Lung (tissue), 11 donors: ENCODE measurements at regions not wholly inside any gene's neighbourhood (a gene's known extent, or its start where the extent isn't known, plus 50 kb on each side); places are given as distances from the start of the nearest gene placed in this dataset.

Experiments used
- ATAC-seq: fragments of 200-7000 bp; cut with Tn5 transposase; one replicate; pipeline ENCODE4 v1.9.1; 2020; ENCODE audit warnings: moderate number of reproducible peaks; ENCODE audit not compliant: insufficient read depth, low FRiP score
- DNase-seq, 3 donors: peaks; one replicate each; pipeline ENCODE4 v3.0.0-alpha.2; 2013 to 2017
- H3K27ac ChIP-seq, 2 donors: one replicate each; pipeline ENCODE4 v1.5.1; 2013; ENCODE audit warnings: mild to moderate bottlenecking in 2 of 2, moderate library complexity in 2 of 2, control low read depth in 1 of 2, inconsistent platforms in 1 of 2, low read depth in 1 of 2, low read length in 1 of 2
- H3K27me3 ChIP-seq, 3 donors: one replicate each; pipeline ENCODE4 v1.5.1; 2013; ENCODE audit warnings: low read length in 2 of 3; ENCODE audit not compliant: control insufficient read depth in 3 of 3, insufficient read depth in 3 of 3
- H3K36me3 ChIP-seq, 4 donors: one replicate each; pipeline ENCODE4 v1.5.1; 2013; ENCODE audit warnings: low read length in 4 of 4, mild to moderate bottlenecking in 1 of 4, moderate library complexity in 1 of 4; ENCODE audit not compliant: control insufficient read depth in 4 of 4, insufficient read depth in 4 of 4
- H3K4me1 ChIP-seq, 5 donors: one replicate each; pipeline ENCODE4 v1.5.1; 2013; ENCODE audit warnings: low read length in 5 of 5, mild to moderate bottlenecking in 2 of 5, moderate library complexity in 1 of 5; ENCODE audit not compliant: control insufficient read depth in 5 of 5, insufficient read depth in 5 of 5
- H3K4me3 ChIP-seq: one replicate; pipeline ENCODE4 v1.5.1; 2013; ENCODE audit warnings: mild to moderate bottlenecking, control low read depth, moderate library complexity
- H3K9ac ChIP-seq, 2 donors: one replicate each; pipeline ENCODE4 v1.5.1; 2013; ENCODE audit warnings: low read length in 2 of 2, control low read depth in 1 of 2; ENCODE audit not compliant: insufficient read depth in 1 of 2
- H3K9me3 ChIP-seq, 4 donors: one replicate each; pipeline ENCODE4 v1.5.1; 2013; ENCODE audit warnings: low read length in 3 of 4, mild to moderate bottlenecking in 1 of 4, moderate library complexity in 1 of 4; ENCODE audit not compliant: control insufficient read depth in 4 of 4, insufficient read depth in 3 of 4
- WGBS, 2 donors: extraction: QIAGEN DNeasy Blood & Tissue Kit; methylation state at CpG; one replicate each; pipeline ENCODE4 v1.1.7; 2013; 5-methylcytosine and 5-hydroxymethylcytosine counted together
- TF ChIP-seq, protein P1 (sequence below): IDR thresholded peaks from 2 replicates; pipeline ENCODE4 v1.5.1; 2012; ENCODE audit warnings: mild to moderate bottlenecking; ENCODE audit errors: control extremely low read depth, extremely low read depth
- donor health status: control.
- donor health status: control.
- donor health status: Bipolar disorder and iron deficiency.
- donor health status: healthy.
- donor health status: DM: yes; HTN: yes; CAD: no.

DNA sequence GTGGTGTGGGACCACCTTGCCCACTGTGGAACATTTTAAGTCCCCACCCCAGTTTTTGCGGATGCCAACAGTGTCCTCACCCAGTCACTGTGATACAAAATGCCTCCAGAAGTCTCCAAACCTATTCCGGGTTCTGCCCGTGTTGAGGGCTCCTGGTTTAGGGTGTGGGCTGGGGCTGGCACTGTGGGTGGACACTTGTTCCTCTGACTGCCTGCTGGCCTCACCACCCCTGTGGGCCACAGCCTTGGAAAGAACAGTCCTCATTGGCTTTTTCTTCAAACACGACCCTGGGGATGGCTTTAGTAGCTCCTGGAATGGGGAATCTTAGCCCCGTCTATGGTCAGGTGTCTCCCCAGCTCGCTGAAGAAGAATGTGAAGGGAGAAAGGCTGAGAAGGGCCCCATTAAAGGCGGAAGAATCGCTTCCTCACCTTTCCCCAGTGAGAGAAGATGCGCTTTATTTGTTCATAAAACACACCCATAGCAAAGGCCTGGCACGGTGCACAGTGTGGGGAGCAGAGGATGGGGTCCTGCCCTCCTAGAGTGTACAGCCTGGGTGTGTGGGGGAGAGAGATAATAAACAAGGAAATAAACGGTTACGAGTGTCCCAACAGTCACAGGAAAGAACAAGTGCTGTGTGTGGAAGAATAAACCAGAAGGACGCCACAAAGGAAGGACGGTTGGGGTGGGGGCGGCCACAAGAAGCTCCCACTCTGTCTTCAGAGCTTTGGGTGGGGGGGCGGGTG lies 56.3 kb upstream of the SLC22A11 start:
- Histone ChIP-seq H3K4me3 (no peak overlapping the region), H3K27me3 (peaks cover 0 to 17% (median 13%) of the 10 kb centered on the region in 3 donors), H3K9ac (no peak overlapping the region), H3K27ac (no peak overlapping the region), H3K4me1 (no peaks in the 10 kb centered on the region), H3K9me3 (peaks cover 0 to 6% (median 0%) of the 10 kb centered on the region in 4 donors), H3K36me3 (no peaks in the 10 kb centered on the region)
- ATAC-seq, result no peak
- DNase-seq, result no peak
- 30 to 59% methylated on average over 16 of the region's 16 CpGs for WGBS, 2 donors
- TF ChIP-seq, protein P1, sequence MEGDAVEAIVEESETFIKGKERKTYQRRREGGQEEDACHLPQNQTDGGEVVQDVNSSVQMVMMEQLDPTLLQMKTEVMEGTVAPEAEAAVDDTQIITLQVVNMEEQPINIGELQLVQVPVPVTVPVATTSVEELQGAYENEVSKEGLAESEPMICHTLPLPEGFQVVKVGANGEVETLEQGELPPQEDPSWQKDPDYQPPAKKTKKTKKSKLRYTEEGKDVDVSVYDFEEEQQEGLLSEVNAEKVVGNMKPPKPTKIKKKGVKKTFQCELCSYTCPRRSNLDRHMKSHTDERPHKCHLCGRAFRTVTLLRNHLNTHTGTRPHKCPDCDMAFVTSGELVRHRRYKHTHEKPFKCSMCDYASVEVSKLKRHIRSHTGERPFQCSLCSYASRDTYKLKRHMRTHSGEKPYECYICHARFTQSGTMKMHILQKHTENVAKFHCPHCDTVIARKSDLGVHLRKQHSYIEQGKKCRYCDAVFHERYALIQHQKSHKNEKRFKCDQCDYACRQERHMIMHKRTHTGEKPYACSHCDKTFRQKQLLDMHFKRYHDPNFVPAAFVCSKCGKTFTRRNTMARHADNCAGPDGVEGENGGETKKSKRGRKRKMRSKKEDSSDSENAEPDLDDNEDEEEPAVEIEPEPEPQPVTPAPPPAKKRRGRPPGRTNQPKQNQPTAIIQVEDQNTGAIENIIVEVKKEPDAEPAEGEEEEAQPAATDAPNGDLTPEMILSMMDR, result no peak

DNA sequence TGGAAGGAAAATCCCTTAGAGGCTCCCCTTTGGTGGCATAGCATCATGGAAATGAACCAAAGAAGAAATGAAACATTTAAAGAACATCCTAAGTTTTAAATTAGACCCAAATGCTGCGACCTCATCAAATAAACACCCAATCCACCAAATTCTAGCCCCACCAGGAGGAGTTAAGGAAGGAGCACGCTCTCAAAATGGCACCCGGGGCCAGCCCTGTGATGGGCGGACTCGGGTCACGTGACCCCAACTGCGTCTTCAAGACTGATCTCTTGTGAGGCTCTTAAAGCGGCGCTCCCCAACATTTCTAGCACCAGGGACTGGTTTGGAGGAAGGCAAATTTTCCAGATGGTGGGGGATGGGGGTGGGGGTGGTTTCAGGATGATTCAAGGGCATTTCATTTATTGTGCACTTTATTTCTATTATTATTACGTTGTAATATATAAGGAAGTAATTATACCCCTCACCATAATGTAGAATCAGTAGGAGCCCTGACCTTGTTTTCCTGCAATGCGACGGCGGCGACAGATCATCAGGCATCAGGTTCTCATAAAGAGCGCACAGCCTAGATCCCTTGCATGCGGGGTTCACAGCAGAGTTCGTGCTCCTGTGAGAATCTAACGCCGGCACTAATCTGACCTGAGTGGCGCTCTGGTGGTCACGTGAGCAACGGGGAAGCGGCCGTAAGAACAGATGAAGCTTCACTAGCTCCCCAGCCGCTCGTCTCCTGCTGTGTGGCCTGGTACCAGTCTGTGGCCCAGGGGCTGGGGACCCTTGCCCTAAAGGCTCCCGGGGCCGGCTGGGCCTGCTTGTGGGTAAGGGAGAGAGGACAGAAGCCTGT lies 55.3 kb upstream of the SLC22A11 start:
- Histone ChIP-seq H3K36me3 (no peaks in the 10 kb centered on the region), H3K4me1 (no peaks in the 10 kb centered on the region), H3K27ac (no peak overlapping the region), H3K9me3 (peaks cover 0 to 14% (median 0%) of the 10 kb centered on the region in 4 donors), H3K4me3 (no peak overlapping the region), H3K9ac (no peak overlapping the region), H3K27me3 (peaks cover 0 to 14% (median 7%) of the 10 kb centered on the region in 3 donors)
- 69 to 71% methylated on average over 28 of the region's 28 CpGs for WGBS, 2 donors
- TF ChIP-seq, protein P1, result no peak
- no peak for ATAC-seq
- DNase-seq, result no peak

- H3K36me3 ChIP-seq, result no peaks in the 10 kb centered on the region
- no peak overlapping the region for H3K9ac ChIP-seq
- no peak overlapping the region for H3K4me3 ChIP-seq
- peaks cover 0 to 17% (median 7%) of the 10 kb centered on the region in 3 donors for H3K27me3 ChIP-seq
- H3K9me3 ChIP-seq, result peaks cover 0 to 22% (median 0%) of the 10 kb centered on the region in 4 donors
- no peaks in the 10 kb centered on the region for H3K4me1 ChIP-seq
- DNase-seq (no peak), ATAC-seq (no peak)
- no peak overlapping the region for H3K27ac ChIP-seq
- 58 to 80% methylated on average over 14 of the region's 14 CpGs for WGBS, 2 donors
- TF ChIP-seq, protein P1, result no peak
Measured at GRCh38 chr11:64501500-64502427, 54.0 kb upstream of the SLC22A11 start.
